Suprapubic skin (tissue), 4 donors: ENCODE measurements at regions not wholly inside any gene's neighbourhood (a gene's known extent, or its start where the extent isn't known, plus 50 kb on each side); places are given as distances from the start of the nearest gene placed in this dataset.

Experiments
- CTCF ChIP-seq, 2 donors: fragments of 200-600 bp in 1 of 2; fragments of 450-650 bp in 1 of 2; sonication (generic) in 1 of 2; IDR thresholded peaks; one replicate each; pipeline ENCODE4 v1.5.1; 2016 to 2019; ENCODE audit warnings: antibody characterized with exemption in 2 of 2, mild to moderate bottlenecking in 1 of 2, moderate library complexity in 1 of 2
- EP300 ChIP-seq: sonication (generic); formaldehyde crosslinking; IDR thresholded peaks from one replicate; pipeline ENCODE4 v1.6.1; 2017; ENCODE audit warnings: antibody characterized with exemption
- POLR2A ChIP-seq, 2 donors: fragments of 450-650 bp; IDR thresholded peaks; one replicate each; pipeline ENCODE4 v1.6.1; 2017; ENCODE audit warnings: antibody characterized with exemption in 2 of 2, mild to moderate bottlenecking in 2 of 2, moderate library complexity in 2 of 2
- POLR2AphosphoS5 ChIP-seq, 3 donors: sonication (generic); formaldehyde crosslinking; IDR thresholded peaks; one replicate each; pipeline ENCODE4 v1.6.1; 2017; ENCODE audit warnings: antibody characterized with exemption in 3 of 3

- no peak for TF ChIP-seq CTCF (IDR thresholded peaks at IDR 0.05)
- no peak for TF ChIP-seq EP300
- no peak for TF ChIP-seq POLR2AphosphoS5 (IDR thresholded peaks at IDR 0.05)
- no peak for TF ChIP-seq POLR2A (IDR thresholded peaks at IDR 0.05)
Measured at GRCh38 chr13:69178000-69178399, 929.6 kb upstream of the ATXN8OS start.
